ENCODE measurements at regions not wholly inside any gene's neighbourhood (a gene's known extent, or its start where the extent isn't known, plus 50 kb on each side); places are given as distances from the start of the nearest gene placed in this dataset. TPM values are rescaled to one million over a fixed set of nuclear protein-coding genes. Genes with fewer than 3 reads are reported as not detected.

GRCh38 chr3:73680391-73681095, 55.8 kb upstream of the PDZRN3 start:
- no peak overlapping the region for H3K9ac ChIP-seq (ENCODE audit: insufficient read depth in 1 of 2, low read length in 2 of 2)
- no peaks in the 10 kb centered on the region for H3K4me1 ChIP-seq (ENCODE audit: control insufficient read depth in 5 of 5, insufficient read depth in 5 of 5, low read length in 5 of 5)
- TF ChIP-seq CTCF (IDR thresholded peaks at IDR 0.05; ENCODE audit: control extremely low read depth, extremely low read depth): no peak
- ATAC-seq (ENCODE audit: insufficient read depth, low FRiP score): no peak
- DNase-seq: peak in 1 of 3 donors; percentile 27
- WGBS, 2 donors: 77 to 80% methylated on average over 8 of the region's 8 CpGs
- H3K9me3 ChIP-seq (ENCODE audit: control insufficient read depth in 4 of 4, insufficient read depth in 3 of 4, low read length in 3 of 4): no peaks in the 10 kb centered on the region
- no peak overlapping the region for H3K27ac ChIP-seq (ENCODE audit: low read depth in 1 of 2, low read length in 1 of 2)
- H3K36me3 ChIP-seq (ENCODE audit: control insufficient read depth in 4 of 4, insufficient read depth in 4 of 4, low read length in 4 of 4): no peaks in the 10 kb centered on the region
- H3K4me3 ChIP-seq: no peak overlapping the region
- H3K27me3 ChIP-seq (ENCODE audit: control insufficient read depth in 3 of 3, insufficient read depth in 3 of 3, low read length in 2 of 3): no peaks in the 10 kb centered on the region

GRCh38 chr3:73677336-73678024, 52.7 kb upstream of the PDZRN3 start:
- Histone ChIP-seq H3K9me3 (ENCODE audit: control insufficient read depth in 4 of 4, insufficient read depth in 3 of 4, low read length in 3 of 4) (no peaks in the 10 kb centered on the region), H3K4me3 (no peak overlapping the region), H3K27me3 (ENCODE audit: control insufficient read depth in 3 of 3, insufficient read depth in 3 of 3, low read length in 2 of 3) (no peaks in the 10 kb centered on the region), H3K9ac (ENCODE audit: insufficient read depth in 1 of 2, low read length in 2 of 2) (no peak overlapping the region), H3K36me3 (ENCODE audit: control insufficient read depth in 4 of 4, insufficient read depth in 4 of 4, low read length in 4 of 4) (no peaks in the 10 kb centered on the region), H3K4me1 (ENCODE audit: control insufficient read depth in 5 of 5, insufficient read depth in 5 of 5, low read length in 5 of 5) (no peaks in the 10 kb centered on the region), H3K27ac (ENCODE audit: low read depth in 1 of 2, low read length in 1 of 2) (no peak overlapping the region)
- WGBS, 2 donors: 84 to 89% methylated on average over 7 of the region's 7 CpGs
- DNase-seq (no peak), ATAC-seq (ENCODE audit: insufficient read depth, low FRiP score) (no peak)
- no peak for TF ChIP-seq CTCF (IDR thresholded peaks at IDR 0.05; ENCODE audit: control extremely low read depth, extremely low read depth)

Small RNAs in the stretch of these regions (small RNA-seq; reads per million reads assigned to genes)
- not detected for gene RF00017 (ENCODE audit: low replicate concordance)

All from lung (tissue), 12 donors.